ENCODE measurements at regions not wholly inside any gene's neighbourhood (a gene's known extent, or its start where the extent isn't known, plus 50 kb on each side); places are given as distances from the start of the nearest gene placed in this dataset.
"Not testable (repeated sequence)": the region's sequence is repeated elsewhere in the genome, so short reads cannot be mapped to it uniquely, and the experiment has no call there.

- H3K4me3 ChIP-seq (ENCODE audit: control insufficient read depth, low read depth, low read length): no peak overlapping the region
- no peak for DNase-seq (ENCODE audit: low read depth)
- TF ChIP-seq, protein P1, sequence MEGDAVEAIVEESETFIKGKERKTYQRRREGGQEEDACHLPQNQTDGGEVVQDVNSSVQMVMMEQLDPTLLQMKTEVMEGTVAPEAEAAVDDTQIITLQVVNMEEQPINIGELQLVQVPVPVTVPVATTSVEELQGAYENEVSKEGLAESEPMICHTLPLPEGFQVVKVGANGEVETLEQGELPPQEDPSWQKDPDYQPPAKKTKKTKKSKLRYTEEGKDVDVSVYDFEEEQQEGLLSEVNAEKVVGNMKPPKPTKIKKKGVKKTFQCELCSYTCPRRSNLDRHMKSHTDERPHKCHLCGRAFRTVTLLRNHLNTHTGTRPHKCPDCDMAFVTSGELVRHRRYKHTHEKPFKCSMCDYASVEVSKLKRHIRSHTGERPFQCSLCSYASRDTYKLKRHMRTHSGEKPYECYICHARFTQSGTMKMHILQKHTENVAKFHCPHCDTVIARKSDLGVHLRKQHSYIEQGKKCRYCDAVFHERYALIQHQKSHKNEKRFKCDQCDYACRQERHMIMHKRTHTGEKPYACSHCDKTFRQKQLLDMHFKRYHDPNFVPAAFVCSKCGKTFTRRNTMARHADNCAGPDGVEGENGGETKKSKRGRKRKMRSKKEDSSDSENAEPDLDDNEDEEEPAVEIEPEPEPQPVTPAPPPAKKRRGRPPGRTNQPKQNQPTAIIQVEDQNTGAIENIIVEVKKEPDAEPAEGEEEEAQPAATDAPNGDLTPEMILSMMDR (IDR thresholded peaks at IDR 0.05; ENCODE audit: control insufficient read depth, insufficient read depth, low read depth, low read length, missing control alignments): no peak
These were observed 179.1 kb upstream of the MEIS1 start for GRCh38 chr2:66255867-66256266.

DNA sequence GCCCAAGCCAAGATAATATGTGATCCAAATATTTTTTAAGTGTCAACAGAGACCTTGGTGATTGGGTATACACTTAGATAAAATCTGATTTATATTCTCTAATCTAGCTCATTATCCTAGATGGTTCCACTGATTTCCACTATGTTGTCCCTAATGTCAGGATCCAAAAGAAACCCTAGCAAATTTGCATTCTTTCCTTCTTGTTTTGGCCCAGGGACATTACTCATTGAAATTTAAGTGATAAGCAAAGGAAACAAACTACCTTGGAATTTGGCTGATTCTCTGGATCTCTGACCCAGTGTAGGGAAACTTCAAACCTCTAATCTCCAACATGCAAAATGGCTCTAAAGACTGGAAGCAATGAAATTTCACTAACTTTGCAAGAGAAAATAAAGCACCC is 179.8 kb upstream of the MEIS1 start:
- no peak overlapping the region for H3K4me3 ChIP-seq (ENCODE audit: control insufficient read depth, low read depth, low read length)
- TF ChIP-seq, protein P1 (IDR thresholded peaks at IDR 0.05; ENCODE audit: control insufficient read depth, insufficient read depth, low read depth, low read length, missing control alignments): no peak
- DNase-seq (ENCODE audit: low read depth): no peak

- DNase-seq (ENCODE audit: low read depth): no peak
- TF ChIP-seq, protein P1 (IDR thresholded peaks at IDR 0.05; ENCODE audit: control insufficient read depth, insufficient read depth, low read depth, low read length, missing control alignments): no peak
- H3K4me3 ChIP-seq (ENCODE audit: control insufficient read depth, low read depth, low read length): no peak overlapping the region
These were observed 181.9 kb upstream of the MEIS1 start for GRCh38 chr2:66253066-66253465.

- H3K4me3 ChIP-seq (ENCODE audit: control insufficient read depth, low read depth, low read length): no peak overlapping the region
- TF ChIP-seq, protein P1 (IDR thresholded peaks at IDR 0.05; ENCODE audit: control insufficient read depth, insufficient read depth, low read depth, low read length, missing control alignments): no peak
- DNase-seq (ENCODE audit: low read depth): no peak
These were observed 182.8 kb upstream of the MEIS1 start for GRCh38 chr2:66252109-66252508.

- H3K4me3 ChIP-seq (ENCODE audit: control insufficient read depth, low read depth, low read length): no peak overlapping the region
- DNase-seq (ENCODE audit: low read depth): no peak
- TF ChIP-seq, protein P1 (IDR thresholded peaks at IDR 0.05; ENCODE audit: control insufficient read depth, insufficient read depth, low read depth, low read length, missing control alignments): no peak
These were observed 183.4 kb upstream of the MEIS1 start for GRCh38 chr2:66251573-66251972.

DNA sequence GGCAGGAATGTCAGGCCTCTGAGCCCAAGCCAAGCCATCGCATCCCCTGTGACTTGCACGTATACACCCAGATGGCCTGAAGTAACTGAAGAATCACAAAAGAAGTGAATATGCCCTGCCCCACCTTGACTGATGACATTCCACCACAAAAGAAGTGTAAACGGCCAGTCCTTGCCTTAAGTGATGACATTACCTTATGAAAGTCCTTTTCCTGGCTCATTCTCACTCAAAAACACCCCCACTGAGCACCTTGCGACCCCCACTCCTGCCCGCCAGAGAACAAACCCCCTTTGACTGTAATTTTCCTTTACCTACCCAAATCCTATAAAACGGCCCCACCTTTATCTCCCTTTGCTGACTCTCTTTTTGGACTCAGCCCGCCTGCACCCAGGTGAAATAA is 185.8 kb upstream of the MEIS1 start:
- not testable (repeated sequence) for H3K4me3 ChIP-seq (ENCODE audit: control insufficient read depth, low read depth, low read length); DNase-seq (ENCODE audit: low read depth)

- DNase-seq (ENCODE audit: low read depth); H3K4me3 ChIP-seq (ENCODE audit: control insufficient read depth, low read depth, low read length): not testable (repeated sequence)
These were observed 191.1 kb upstream of the MEIS1 start for GRCh38 chr2:66243809-66244208.

- not testable (repeated sequence) for H3K4me3 ChIP-seq (ENCODE audit: control insufficient read depth, low read depth, low read length); DNase-seq (ENCODE audit: low read depth)
These were observed 192.0 kb upstream of the MEIS1 start for GRCh38 chr2:66242888-66243287.
